HG03135 (cell line): ENCODE measurements at regions not wholly inside any gene's neighbourhood (a gene's known extent, or its start where the extent isn't known, plus 50 kb on each side); places are given as distances from the start of the nearest gene placed in this dataset.
"Not testable (repeated sequence)": the region's sequence is repeated elsewhere in the genome, so short reads cannot be mapped to it uniquely, and the experiment has no call there.

Experiments used
- ATAC-seq: cut with Tn5 transposase; IDR thresholded peaks from one replicate; pipeline ENCODE4 v1.9.1; 2021; ENCODE audit warnings: mild to moderate bottlenecking, moderate library complexity; ENCODE audit not compliant: unreplicated experiment

DNA sequence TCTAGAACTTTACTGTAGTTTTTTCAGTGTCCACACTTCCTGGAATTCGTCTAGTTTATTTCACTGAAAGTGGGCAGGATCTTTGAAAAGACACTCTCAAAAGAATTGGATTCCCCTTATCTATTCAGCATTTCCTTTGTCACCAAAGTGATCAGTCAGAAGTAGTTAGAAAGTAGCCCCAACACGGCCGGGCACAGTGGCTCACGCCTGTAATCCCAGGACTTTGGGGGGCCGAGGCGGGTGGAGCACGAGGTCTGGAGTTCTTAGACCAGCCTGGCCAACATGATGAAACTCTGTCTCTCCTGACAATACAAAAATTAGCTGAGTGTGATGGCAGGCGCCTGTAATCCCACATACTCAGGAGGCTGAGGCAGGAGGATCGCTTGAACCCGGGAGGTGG is 69.0 kb upstream of the KMT2C start:
- no peak for ATAC-seq

DNA sequence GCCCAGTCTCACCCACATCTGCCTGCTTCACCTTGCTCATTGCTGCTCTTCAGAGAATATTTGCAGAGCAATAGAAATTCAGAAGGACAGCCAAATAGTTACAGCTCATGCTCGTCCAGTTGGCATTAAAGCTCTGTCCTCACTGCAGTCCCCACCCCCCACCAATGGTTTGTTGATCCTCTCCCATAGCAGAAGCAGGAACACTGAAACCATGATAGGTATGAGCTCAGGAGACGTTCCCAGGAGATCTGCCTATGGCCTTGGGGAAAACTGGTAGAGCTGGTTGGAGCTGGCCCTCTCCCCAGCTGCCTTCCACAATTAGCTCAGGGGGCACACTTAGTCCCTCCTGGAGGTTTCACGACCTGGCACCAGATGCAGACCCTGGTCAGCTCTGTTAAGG is 68.6 kb upstream of the KMT2C start:
- ATAC-seq, result no peak

DNA sequence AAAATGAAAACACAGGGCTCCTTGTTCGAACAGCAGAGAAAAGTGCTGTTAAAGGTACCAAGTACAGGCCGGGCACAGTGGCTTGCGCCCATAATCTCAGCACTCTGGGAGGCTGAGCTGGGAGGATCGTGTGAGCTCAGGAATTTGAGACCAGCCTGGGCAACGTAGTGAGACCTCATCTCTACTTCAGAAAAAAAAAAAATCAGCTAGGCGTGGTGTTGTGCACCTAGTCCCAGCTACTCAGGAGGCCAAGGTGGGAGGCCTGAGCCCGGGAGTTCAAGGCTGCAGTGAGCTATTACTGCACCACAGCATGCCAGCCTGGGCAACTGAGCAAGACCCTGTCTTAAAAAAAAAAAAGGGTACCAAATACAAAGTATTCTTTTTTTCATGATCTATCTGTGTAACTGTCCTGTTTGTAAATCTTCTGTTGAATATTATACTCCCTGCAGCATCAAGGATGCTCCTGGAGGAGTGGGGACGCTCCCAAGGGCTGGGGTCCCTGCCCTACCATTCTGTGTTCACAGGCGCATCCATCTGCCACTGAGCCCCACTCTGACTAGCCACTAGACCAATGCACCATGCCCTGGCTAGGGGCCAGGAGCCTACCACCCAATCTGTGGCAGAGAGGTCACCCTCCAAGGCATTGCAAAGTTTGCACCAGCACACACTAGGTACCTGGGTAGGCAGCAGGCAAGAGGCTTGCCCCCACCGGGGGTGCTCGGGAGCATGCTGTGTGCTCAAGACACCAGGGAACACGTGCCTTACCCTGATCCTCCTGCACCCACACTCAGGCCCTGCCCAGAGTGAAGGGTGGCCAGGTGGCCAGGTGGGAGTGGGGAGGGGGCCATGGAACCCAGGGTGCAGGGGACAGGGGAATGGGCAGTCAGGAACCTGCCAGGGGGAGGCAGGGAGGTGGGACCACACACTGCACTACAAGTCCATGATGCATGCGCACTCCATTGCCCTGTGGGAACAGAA is 67.3 kb upstream of the KMT2C start:
- ATAC-seq, result no peak

DNA sequence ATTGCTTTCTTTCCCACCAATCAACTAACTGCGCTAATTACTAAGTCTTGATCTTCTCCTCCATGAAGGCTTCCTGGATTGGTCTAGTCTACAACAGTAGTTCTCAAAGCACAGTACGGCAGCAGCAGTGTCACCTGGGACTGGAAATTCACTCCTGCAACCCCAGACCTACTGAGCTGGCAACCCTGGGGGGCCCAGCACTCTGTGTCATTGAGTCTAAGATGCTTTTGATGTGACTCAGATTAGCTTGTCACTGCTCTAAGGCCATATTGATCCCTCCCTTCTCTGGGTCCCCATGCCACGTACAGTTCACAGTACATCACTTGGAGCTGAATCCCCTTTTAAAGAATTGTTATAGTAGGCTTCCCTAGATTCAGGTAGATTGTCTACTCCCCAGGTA is 65.7 kb upstream of the KMT2C start:
- no peak for ATAC-seq

DNA sequence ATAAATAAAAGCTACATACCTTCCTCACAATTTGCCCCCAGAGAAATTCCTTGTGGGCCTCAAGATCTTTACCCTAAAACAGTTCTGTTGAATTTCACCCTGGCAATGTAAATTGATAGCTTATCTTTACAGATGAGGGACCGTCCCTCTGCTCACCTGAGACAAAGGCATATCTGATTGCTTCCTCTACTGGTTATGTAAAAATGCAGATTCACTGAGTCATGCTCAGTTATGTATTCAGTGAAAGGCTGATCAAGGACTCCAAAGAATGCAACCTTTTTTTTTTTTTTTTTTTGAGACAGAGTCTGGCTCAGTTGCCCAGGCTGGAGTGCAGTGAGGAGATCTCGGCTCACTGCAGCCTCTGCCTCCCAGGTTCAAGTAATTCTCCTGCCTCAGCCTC is 64.2 kb upstream of the KMT2C start:
- ATAC-seq, result not testable (repeated sequence)

DNA sequence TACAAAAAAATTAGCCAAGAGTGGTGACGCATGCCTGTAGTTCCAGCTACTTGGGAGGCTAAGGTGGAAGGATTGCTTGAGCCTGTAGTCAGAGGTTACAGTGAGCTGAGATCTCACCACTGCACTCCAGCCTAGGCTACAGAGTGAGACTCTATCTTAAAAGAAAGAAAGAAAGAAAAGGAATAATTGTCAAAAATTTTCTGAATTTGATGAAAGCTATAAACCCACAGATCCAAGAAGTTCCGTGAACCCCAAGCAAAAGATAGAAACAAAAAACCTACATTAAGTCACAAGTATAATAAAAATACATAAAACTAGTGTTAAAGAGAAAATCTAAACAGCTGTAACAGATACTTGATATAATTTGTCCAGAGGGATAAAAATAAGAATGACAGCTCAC is 60.1 kb upstream of the KMT2C start:
- no peak for ATAC-seq

DNA sequence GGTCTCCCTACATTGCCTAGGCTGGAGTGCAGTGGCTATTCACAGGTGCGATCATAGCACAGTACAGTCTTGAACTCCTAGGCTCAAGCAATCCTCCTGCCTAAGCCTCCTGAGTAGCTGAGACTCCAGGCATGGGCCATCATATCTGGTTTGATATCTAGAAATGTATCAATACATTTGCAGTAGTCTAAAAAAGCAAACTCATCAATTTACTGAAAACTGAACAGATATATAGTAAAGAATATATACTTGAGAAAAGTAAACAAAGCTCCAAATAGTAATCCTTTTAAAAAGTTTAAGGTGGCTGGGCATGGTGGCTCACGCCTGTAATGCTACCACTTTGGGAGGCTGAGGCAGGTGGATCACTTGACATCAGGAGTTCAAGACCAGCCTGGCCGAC is 57.1 kb upstream of the KMT2C start:
- no peak for ATAC-seq

DNA sequence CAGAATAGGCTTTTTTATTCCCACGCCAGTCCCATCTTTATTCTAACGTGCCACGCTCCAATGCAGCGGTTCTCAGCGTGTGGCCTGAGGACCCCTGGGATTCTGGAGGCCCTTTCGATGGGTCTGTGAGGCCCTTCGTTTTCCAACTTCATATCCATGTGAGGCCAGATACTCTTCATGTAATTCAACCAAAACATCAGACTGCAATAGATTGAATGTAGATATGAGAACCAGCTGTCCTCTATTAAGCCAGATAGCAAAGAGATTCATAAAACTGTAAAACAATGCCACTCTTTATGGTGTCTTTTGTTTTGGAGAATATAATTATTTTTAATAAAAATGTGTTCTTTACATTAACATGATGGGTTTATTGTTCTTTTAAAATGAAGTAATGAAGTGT is 53.2 kb upstream of the KMT2C start:
- no peak for ATAC-seq

DNA sequence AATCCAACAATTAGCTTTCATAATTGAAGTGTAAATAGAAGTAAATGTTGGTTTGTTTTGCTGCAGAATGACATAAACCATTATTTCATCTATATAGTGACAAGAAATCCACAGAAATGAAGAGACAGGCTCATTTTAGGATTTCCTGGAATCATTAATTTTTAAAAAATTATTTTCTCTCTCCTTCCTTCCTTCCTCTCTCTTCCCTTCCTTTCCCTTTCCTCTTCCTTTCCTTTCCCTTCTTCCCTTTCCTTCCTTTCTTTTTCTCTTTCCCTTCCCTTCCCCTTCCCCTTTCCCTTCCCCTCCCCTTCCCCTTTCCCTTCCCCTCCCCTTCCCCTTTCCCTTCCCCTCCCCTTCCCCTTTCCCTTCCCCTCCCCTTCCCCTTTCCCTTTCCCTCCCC is 51.2 kb upstream of the KMT2C start:
- ATAC-seq, result no peak

DNA sequence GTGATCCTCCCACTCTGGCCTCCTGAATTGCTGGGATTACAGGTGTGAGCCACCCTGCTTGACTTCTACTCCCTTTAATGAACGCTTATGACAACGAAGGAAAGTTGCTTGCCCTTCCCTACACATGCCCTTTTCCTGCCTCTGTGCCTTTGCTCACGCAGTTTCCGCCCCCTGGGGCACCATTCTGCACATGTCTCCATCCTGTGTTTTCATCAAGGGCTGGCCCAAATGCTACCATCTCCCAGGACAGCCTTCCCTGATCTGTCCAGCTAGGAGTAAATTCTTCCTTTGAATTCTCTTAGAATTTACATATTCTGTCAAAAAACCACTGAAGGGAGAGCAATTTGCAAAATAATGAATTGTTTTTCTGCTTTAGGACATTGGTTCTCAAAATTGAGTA is 50.0 kb upstream of the KMT2C start:
- no peak for ATAC-seq
